Renal cortex interstitium (tissue), 11 donors: ENCODE measurements at regions not wholly inside any gene's neighbourhood (a gene's known extent, or its start where the extent isn't known, plus 50 kb on each side); places are given as distances from the start of the nearest gene placed in this dataset.
"Not testable (repeated sequence)": the region's sequence is repeated elsewhere in the genome, so short reads cannot be mapped to it uniquely, and the experiment has no call there.

ENCODE experiments used
- DNase-seq, 11 donors: peaks; one replicate each; pipeline ENCODE4 v3.0.0-alpha.2; 2013; ENCODE audit warnings: low read depth in 9 of 11, low spot score in 4 of 11; ENCODE audit errors: extremely low read depth in 1 of 11

DNA sequence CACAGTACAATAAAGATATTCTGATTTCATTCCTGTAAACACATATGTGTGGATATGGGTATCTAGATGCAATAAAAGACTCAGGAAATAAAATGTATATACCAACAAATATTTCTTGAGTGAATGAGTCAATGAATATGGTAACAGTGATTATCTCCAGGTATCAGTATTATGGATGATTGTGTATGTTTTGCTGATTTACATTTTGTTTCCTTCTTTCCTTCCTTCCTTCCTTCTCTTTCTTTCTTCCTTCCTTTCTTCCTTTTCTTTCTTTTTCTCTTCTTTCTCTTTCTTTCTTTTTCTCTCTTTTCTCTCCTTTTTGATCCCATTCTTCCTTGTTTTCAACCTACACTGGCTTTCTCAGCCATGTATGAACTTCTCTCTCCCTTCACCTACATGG is 85.3 kb upstream of the DLX6 start:
- DNase-seq = no peak

DNA sequence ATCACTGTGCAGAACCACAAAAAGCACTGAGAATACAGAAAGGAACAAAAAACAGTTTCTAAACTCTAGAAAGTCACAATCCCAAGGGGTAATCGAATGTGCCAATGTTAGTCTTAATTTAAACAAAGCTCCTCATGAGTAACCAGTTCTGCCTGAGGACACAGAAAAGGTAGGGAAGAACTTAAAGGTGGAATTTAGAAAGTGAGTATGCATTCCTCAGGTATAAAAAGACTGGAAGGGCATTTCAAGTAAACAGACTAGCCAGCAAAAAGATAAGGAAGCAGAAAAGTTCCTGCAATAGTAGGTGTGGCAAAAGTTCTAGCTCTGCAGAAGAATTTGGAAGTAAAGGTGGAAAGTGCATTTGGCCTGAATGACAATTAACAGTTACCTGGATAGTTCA is 84.6 kb upstream of the DLX6 start:
- DNase-seq = no peak

DNA sequence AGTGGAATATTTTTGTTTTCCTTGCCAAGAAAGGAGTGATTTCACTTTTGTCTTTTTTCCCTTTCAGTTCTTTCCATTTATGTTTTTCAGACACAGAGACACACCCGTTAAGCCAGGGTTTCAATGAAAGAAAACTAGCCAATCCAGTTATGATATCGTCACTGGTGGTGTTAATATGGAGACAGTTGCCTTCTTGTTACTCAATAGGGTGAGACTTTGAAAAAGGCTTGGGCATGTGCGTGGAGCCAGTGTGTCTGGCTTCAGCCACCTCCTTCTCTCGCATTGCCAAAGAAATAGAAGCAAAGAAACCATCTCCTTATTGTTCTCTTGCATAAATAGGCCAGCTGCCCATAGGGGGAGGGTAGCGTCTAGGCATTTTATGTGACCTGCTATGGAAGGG is 84.1 kb upstream of the DLX6 start:
- DNase-seq = no peak

DNA sequence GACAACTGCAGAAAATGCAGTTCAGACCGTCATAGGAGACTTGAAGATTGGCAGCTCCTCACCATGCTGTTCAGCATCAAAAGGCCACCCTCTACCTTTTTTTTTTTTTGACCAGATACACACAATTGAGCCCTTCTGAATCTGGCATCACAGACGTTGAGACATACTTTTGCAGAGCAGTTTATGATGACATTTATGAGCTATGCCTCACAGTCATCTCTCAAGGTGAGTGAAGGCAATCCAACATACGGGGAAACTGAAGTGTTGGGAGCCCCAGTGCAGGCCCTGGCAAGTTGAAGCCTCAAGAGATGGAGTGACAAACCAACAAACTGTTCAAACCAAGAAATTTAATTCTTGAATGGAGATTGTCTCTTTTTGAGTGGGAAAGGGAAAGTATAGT is 83.6 kb upstream of the DLX6 start:
- DNase-seq = no peak

DNA sequence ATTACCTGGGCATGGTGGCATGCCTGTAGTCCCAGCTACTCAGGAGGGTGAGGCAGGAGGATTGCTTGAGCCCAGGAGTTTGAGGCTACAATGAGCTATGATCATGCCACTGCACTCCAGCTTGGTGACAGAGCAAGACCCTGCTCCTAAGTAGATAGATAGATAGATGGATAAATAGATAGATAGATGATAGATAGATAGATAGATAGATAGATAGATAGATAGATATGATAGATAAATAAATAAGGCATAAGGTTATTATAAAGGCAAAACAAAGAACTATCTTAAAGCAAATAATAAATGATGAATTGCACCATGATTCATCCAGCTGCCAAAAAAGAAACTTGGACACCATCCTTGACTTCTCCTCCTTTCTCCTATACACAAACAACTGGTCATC is 82.0 kb upstream of the DLX6 start:
- DNase-seq = not testable (repeated sequence)

DNA sequence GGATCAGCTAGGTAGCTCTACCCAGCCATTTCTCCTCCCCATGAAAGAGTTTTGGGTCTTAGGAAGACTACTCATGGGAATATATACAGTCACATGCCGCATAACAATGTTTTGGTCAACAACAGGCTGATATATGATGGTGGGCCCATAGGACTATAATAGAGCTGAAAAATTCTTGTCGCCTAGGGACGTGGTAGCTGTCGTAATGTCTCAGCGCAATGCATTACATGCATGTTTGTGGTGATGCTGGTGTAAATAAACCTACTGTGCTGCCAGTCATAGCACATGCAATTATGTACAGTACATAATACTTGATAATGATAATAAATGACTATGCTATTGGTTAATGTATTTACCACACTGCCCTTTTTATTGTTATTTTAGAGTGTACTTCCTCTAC is 78.2 kb upstream of the DLX6 start:
- no peak for DNase-seq

DNA sequence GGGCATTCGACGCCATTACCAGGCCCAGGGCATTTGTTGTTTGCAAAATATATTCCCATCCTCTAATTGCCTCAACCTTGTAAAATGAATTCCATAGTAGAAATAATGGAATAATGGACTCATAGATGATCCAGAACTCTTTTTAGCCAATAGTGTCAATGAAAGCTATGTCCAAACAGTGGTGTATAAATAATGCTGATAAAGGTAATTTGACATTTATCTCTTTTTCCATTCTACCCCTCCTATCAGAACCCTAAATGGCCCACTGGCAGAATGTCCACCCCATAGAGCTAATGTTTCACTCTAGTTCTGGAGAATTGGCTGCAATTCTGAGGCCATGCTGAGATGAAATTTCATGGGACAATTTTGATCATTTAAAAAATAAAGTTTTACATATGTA is 76.4 kb upstream of the DLX6 start:
- no peak for DNase-seq

DNA sequence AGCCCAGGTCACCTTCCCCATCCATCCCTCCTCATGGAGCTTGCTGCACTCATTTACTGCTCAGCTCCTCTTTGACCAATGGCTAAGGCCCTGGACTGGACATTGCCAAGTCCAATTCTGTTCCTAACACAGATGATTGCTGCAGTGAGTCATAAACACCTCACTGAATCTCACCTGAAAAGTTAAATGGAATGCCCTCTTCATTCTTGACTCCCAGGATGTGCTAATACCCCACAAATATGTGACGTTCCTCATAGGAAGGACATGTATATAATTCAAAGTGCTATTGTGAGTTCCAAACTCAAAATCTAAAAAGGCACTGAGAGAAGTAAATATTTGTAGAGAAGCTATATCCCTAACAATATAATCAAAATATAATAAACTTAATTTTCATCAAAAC is 73.5 kb upstream of the DLX6 start:
- DNase-seq = no peak

DNA sequence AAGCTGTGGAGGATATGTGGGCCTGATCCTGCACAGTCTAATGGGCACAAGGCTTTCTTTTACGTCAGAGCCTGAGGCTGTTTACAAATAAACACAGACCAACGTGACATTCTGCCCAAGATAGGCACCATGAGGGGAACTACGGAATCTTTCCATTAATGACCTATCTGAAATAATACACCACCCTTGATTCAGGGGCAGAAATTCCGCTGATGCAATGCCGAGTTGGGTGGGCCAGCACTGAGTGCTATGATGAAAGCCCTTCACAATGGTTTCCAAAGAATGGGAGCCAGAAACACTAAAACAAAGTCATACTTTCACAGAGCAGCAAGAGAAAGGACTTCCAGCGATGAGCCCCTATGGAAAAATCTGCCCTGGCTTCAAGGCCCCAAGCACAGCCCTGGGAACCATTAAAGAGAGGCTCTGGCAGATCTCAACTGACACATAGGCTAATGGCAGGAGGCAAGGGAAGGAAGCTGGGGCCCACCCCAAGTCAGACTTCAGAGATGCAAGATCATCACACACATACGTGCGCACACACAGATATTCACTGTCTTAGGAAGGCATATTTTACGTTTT is 72.2 kb upstream of the DLX6 start:
- DNase-seq = no peak

DNA sequence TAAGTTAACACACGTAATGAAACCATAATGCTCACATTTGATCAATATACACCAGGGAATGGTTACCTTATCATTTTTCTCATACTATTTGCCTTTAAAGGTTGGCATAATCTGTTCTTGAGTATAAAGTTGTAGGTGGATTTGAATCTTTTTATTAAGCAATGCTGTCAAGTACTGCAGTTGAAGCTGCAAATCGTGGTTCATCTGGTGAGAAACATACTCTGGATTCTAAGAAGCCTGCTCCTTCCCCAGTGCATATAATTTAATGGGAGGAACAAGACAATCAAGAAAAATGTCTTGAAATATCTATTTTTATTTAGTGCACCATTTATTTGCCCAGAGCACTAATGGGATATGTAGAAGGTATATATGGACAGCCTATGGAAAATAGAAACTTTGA is 68.7 kb upstream of the DLX6 start:
- DNase-seq = no peak

DNA sequence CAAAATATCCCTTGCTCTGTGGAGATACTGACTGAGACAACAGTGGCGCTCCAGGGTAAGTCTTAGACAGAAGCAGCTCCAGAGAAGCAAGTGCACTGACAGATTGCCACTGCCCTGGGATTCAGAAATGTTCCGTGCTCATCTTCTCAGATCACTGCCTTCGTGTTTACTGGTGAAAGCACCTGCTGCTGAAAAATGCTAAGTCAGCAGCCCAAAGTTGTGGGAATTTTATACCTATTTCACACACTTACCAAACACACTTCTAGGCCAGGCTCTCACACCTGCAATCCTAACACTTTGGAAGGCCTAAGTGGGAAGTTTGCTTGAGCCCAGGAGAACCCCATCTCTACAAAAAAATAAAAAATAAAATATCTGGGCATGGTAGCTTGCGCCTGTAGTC is 63.2 kb upstream of the DLX6 start:
- DNase-seq = no peak

DNA sequence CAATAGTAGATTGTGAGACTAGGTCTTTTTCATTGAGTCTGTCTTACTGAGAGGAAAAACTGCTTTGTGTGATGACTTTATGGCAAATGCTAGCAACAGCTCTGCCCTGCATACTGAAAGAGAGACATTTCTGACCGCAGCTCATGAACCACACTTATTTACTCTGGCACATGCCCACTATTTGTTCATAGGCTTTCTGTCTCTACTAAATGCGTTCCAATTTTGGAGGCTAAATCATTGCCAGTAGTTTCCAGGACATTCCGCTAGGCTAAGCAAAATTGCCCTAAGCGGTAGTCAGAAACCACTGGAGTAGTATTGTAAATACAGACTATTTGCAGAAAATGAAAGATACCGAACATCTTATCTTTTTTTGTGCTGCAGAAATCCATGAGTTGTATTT is 55.6 kb upstream of the DLX6 start:
- DNase-seq = peak in 2 of 11 donors; percentile 1 to 12

DNA sequence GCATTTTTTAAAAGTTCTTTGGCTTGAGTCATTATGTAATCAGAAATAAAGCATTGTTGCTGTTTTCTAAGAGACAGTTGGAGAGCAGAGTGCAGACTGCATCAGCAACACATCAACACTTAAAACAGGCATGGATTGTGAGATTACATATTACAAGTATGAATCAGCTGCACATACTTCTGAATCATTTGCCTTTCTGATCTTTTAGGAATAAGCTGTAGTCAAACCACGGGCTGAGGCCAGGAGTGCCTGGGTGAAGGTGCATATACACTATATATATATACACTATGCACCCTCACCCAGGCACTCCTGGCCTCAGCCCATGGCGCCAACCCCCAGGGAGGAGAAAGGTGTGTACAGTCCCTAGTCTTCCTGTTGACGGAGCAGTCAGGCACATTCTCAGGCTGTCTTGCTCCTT is 52.4 kb upstream of the DLX6 start:
- DNase-seq = no peak

DNA sequence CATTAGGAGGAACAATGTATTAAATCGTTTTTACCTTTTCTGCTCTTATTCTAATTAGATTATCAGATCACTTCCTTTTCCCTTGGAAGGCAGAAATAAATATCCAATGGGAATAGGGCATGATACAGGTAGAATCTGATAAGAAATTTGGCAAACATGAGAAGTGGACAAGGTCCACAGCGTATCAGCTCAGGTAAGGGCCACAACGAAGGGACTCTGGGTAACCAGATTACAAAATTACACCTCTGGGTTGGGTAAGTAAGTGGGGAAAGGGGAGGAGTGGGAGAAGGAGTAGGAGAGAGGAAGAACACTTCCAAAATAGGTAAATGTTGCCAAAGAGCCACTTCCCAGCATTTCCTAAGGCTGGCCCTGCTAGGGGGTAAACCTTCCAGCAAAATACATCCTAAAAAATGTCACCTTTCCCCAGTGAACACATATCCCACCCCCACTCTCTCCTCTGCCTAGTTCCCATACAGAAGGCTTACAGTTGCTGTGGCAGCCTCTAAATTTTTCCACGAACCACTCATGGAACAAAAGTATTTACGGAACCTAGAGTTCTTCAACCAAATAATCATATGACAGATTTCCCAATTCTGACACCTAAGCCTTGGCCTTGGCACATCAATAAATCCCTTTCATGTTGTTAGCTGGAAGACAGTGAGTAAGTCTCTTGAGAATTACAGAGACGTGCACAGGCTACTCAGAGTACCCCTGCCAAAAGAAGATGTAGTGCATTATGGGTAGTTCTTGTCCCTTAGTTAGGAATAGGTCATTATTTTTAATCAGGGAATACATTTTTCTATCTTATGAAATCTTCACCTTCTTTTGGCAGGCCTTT is 51.5 kb upstream of the DLX6 start:
- DNase-seq = no peak
